Endothelial cell of umbilical vein (primary cell): ENCODE measurements at regions not wholly inside any gene's neighbourhood (a gene's known extent, or its start where the extent isn't known, plus 50 kb on each side); places are given as distances from the start of the nearest gene placed in this dataset.

Experiments used
- CTCF ChIP-seq, 2 donors: IDR thresholded peaks; 1 replicate in 1 of 2; 2 replicates in 1 of 2; pipeline ENCODE4 v1.5.1; 2011; ENCODE audit warnings: low read length in 2 of 2, mild to moderate bottlenecking in 2 of 2, moderate library complexity in 2 of 2, control low read depth in 1 of 2, inconsistent platforms in 1 of 2, low read depth in 1 of 2; ENCODE audit not compliant: insufficient read depth in 1 of 2; ENCODE audit errors: extremely low read depth in 1 of 2
- EZH2 ChIP-seq: IDR thresholded peaks from 2 replicates; pipeline ENCODE4 v1.6.1; 2012; ENCODE audit warnings: borderline replicate concordance, low read depth, mild to moderate bottlenecking, moderate library complexity, low read length, inconsistent platforms; ENCODE audit not compliant: severe bottlenecking
- FOS ChIP-seq: IDR thresholded peaks from 2 replicates; pipeline ENCODE4 v1.6.1; 2011; ENCODE audit warnings: mild to moderate bottlenecking, low read length, moderate library complexity, borderline replicate concordance; ENCODE audit not compliant: insufficient read depth
- GATA2 ChIP-seq: IDR thresholded peaks from 2 replicates; pipeline ENCODE4 v1.7.0; 2011; ENCODE audit warnings: low read depth, mild to moderate bottlenecking, moderate library complexity, mixed read lengths, low read length; ENCODE audit not compliant: insufficient read length, insufficient read depth
- JUN ChIP-seq: IDR thresholded peaks from 2 replicates; pipeline ENCODE4 v1.6.1; 2011; ENCODE audit warnings: borderline replicate concordance, low read depth; ENCODE audit not compliant: insufficient read length, insufficient read depth
- MAX ChIP-seq: IDR thresholded peaks from 2 replicates; pipeline ENCODE4 v1.6.1; 2011; ENCODE audit not compliant: insufficient read depth, insufficient read length
- POLR2A ChIP-seq: IDR thresholded peaks from 2 replicates; pipeline ENCODE4 v1.6.1; 2012; ENCODE audit warnings: low read depth, mild to moderate bottlenecking, control low read depth, low read length
- POLR2AphosphoS5 ChIP-seq: IDR thresholded peaks from 2 replicates; pipeline ENCODE4 v1.6.1; 2012; ENCODE audit warnings: low read depth, mild to moderate bottlenecking, control low read depth, low read length, moderate library complexity; ENCODE audit not compliant: insufficient read depth

GRCh38 chr4:179595671-179596410 is 2153.6 kb upstream of the AGA start:
- no peak for TF ChIP-seq CTCF (IDR thresholded peaks at IDR 0.05; ENCODE audit: extremely low read depth in 1 of 2, insufficient read depth in 1 of 2, low read depth in 1 of 2, low read length in 2 of 2)
- TF ChIP-seq MAX: no peak
- no peak for TF ChIP-seq POLR2A
- no peak for TF ChIP-seq EZH2
- TF ChIP-seq POLR2AphosphoS5: no peak
- TF ChIP-seq JUN: no peak
- TF ChIP-seq GATA2: no peak
- TF ChIP-seq FOS: no peak
